Activated B cell treated with CpG ODN at 0.5 μM for 24 hours (primary cell): ENCODE measurements at regions not wholly inside any gene's neighbourhood (a gene's known extent, or its start where the extent isn't known, plus 50 kb on each side); places are given as distances from the start of the nearest gene placed in this dataset.

Source experiments
- ATAC-seq: fragments of 200-7000 bp; cut with Tn5 transposase; one replicate; pipeline ENCODE4 v1.10.0; 2021; ENCODE audit warnings: low read depth, mild to moderate bottlenecking, moderate library complexity
- CTCF ChIA-PET: fragments of 350-600 bp; sonication (Branson Sonifier 250); formaldehyde crosslinking; loops from one replicate; lab custom pipeline; 2021; ENCODE audit warnings: antibody characterized with exemption; lab: Charles Lee
- POLR2A ChIA-PET: fragments of 350-600 bp; sonication (Branson Sonifier 250); formaldehyde crosslinking; loops from one replicate; lab custom pipeline; 2021; ENCODE audit warnings: antibody characterized with exemption; lab: Charles Lee
- DNase-seq: peaks from one replicate; pipeline ENCODE4 v3.0.0; 2022
- H3K27ac Mint-ChIP-seq: one replicate; pipeline ENCODE4 v1.8.0; 2020; ENCODE audit warnings: mixed read lengths
- H3K27me3 Mint-ChIP-seq: one replicate; pipeline ENCODE4 v1.8.0; 2021; ENCODE audit warnings: mixed read lengths
- H3K36me3 Mint-ChIP-seq: one replicate; pipeline ENCODE4 v1.8.0; 2021; ENCODE audit warnings: low read depth, mixed read lengths
- H3K4me1 Mint-ChIP-seq: one replicate; pipeline ENCODE4 v1.8.0; 2021; ENCODE audit warnings: mixed read lengths
- H3K4me3 Mint-ChIP-seq: one replicate; pipeline ENCODE4 v1.8.0; 2020; ENCODE audit warnings: mild to moderate bottlenecking, mixed read lengths
- H3K9me3 Mint-ChIP-seq: one replicate; pipeline ENCODE4 v1.8.0; 2020; ENCODE audit warnings: mixed read lengths
- intact Hi-C: fragments of 100-400 bp; cut with micrococcal nuclease; formaldehyde crosslinking; loops from one replicate; pipeline ENCODE4 v1.15.1; 2024
- TF ChIP-seq, protein P1 (sequence below): fragments of 200-600 bp; IDR thresholded peaks from one replicate; pipeline ENCODE4 v1.8.0; 2022; ENCODE audit warnings: antibody characterized with exemption, mild to moderate bottlenecking

DNA sequence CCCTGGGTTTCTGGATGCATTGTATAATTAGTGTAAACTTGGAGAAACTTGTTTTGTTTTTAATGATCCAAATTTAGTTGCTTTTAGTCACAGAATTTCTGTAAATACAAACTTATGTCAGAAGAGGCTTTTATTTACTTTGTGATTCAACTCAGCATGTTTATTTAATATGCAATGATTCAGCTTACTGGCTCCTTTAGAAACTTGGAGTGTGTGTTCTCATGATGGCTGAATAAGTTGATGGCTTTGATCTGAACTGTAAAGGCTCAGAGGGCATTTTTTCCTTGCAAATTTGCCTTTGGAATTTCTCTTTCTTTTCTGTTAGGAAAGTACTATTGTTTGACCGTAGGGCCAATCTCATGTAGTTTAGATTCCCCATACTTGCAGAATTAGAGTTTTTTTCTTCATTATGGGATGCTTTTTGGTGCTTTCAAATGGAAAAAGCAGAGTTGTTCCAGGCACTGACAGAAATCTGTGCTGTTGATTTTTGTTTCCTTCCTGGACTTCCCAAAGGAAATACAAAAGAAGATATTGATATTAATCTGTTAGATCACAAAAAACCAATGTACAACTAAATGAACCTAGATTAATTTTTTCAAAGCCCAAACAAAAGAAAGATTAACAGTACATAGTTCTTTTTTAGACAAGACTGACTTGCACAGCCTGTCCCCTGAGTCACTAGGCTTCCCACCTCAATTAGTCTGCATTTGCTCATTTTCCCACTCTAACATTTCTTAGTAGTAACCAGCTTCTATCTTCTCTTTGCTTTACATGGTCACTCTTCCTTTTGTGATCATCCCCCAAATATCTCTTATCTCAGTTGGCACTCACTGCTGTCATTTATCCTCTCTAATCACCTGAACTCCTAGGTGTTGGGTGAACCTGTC is 96.8 kb upstream of the AGR3 start:
- ATAC-seq, result no peak
- H3K4me3 Mint-ChIP-seq, result no peak overlapping the region
- ChIA-PET CTCF (no interaction called here), POLR2A (no interaction called here)
- H3K4me1 Mint-ChIP-seq, result peaks cover 16% of the 10 kb centered on the region
- no peak overlapping the region for H3K27ac Mint-ChIP-seq
- DNase-seq, result no peak
- H3K27me3 Mint-ChIP-seq, result peaks cover 2% of the 10 kb centered on the region
- H3K9me3 Mint-ChIP-seq, result no peaks in the 10 kb centered on the region
- H3K36me3 Mint-ChIP-seq, result no peaks in the 10 kb centered on the region
- intact Hi-C loops, result no loop called here
- TF ChIP-seq, protein P1, sequence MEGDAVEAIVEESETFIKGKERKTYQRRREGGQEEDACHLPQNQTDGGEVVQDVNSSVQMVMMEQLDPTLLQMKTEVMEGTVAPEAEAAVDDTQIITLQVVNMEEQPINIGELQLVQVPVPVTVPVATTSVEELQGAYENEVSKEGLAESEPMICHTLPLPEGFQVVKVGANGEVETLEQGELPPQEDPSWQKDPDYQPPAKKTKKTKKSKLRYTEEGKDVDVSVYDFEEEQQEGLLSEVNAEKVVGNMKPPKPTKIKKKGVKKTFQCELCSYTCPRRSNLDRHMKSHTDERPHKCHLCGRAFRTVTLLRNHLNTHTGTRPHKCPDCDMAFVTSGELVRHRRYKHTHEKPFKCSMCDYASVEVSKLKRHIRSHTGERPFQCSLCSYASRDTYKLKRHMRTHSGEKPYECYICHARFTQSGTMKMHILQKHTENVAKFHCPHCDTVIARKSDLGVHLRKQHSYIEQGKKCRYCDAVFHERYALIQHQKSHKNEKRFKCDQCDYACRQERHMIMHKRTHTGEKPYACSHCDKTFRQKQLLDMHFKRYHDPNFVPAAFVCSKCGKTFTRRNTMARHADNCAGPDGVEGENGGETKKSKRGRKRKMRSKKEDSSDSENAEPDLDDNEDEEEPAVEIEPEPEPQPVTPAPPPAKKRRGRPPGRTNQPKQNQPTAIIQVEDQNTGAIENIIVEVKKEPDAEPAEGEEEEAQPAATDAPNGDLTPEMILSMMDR, result no peak

GRCh38 chr7:16980539-16980938 is 98.8 kb upstream of the AGR3 start:
- H3K9me3 Mint-ChIP-seq, result no peaks in the 10 kb centered on the region
- no peak for DNase-seq
- intact Hi-C loops, result loop anchor here (5.0 kb wide), 4 partner anchors 53 to 1367 kb away; no protein-coding TSS in a partner anchor
- ChIA-PET CTCF (interaction anchor here (1.4 kb wide), 1 partner anchor 322 kb away, joined by 10 read pairs; no protein-coding TSS in a partner anchor), POLR2A (no interaction called here)
- TF ChIP-seq, protein P1, result no peak
- H3K4me3 Mint-ChIP-seq, result no peak overlapping the region
- peaks cover 2% of the 10 kb centered on the region for H3K27me3 Mint-ChIP-seq
- ATAC-seq, result no peak
- H3K36me3 Mint-ChIP-seq, result no peaks in the 10 kb centered on the region
- peaks cover 14% of the 10 kb centered on the region for H3K4me1 Mint-ChIP-seq
- H3K27ac Mint-ChIP-seq, result no peak overlapping the region

DNA sequence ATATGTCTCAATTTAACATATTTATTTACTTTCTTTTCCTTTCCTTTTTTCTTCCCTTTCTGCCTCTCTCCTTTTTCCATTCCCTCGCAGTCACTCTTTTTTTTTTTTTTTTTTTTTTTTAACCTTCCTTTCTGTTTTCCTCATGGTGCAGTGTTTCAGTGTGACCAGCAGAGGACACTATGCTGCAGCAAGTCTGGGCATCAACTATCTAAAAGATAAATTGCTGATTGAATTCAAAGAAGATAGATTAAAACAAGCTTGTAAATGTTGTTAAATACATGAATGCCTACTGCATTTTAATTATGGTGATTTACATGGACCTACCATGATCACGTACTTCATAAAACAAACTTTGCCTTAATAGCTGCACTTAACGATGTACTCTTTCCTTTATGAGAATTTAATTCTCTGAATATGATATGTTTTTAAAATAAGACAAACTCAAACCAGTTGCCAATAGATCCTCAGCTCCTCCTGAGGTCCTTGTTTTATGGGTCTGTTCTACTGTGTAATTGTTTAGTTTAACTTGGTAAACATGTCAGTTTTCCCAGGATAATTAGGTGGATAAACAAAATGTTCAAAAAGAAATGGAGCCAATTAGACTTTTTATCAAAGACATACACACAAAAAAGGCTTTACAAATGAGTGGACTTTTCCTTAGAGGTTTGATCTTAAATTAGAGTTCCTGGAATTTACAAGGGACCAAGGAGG is 101.0 kb upstream of the AGR3 start:
- H3K36me3 Mint-ChIP-seq, result no peaks in the 10 kb centered on the region
- TF ChIP-seq, protein P1, result peak; percentile 57
- H3K27me3 Mint-ChIP-seq, result peaks cover 2% of the 10 kb centered on the region
- ChIA-PET POLR2A (no interaction called here), CTCF (interaction anchor here (0.6 to 4.3 kb wide), 19 partner anchors 10 to 699 kb away, joined by 3 to 49 read pairs (median 4); no protein-coding TSS in a partner anchor)
- peaks cover 7% of the 10 kb centered on the region for H3K4me1 Mint-ChIP-seq
- H3K27ac Mint-ChIP-seq, result peak overlapping the region; percentile 15
- no peaks in the 10 kb centered on the region for H3K9me3 Mint-ChIP-seq
- DNase-seq, result no peak
- intact Hi-C loops, result loop anchor here (1.0 to 5.0 kb wide), 9 partner anchors 55 to 1365 kb away; no protein-coding TSS in a partner anchor
- H3K4me3 Mint-ChIP-seq, result peak overlapping the region; percentile 30
- peak; percentile 64 for ATAC-seq

DNA sequence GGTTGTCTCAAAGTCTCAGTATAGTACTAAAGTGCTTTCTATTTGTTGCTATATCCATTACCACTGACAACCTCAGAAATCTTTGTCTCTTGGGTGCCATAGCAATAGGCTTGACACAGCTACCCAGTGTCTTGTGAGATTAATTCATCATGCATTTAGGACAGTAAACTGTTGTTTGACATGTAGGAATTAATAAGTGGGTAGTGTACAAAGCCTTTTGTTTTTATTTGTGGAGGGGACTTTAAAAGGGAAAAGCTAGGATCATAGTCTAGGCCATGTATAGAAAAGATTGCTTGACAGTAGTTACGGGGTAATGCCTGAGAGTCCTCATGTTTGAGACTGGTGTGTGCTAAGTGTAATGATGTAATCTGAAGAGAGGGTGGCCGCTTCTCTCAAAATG is 102.6 kb upstream of the AGR3 start:
- H3K4me1 Mint-ChIP-seq, result peaks cover 7% of the 10 kb centered on the region
- no peak overlapping the region for H3K4me3 Mint-ChIP-seq
- CTCF ChIA-PET, result interaction anchor here (1.6 to 4.3 kb wide), 2 partner anchors 318 to 337 kb away, joined by 5 to 49 read pairs; no protein-coding TSS in a partner anchor
- peaks cover 2% of the 10 kb centered on the region for H3K27me3 Mint-ChIP-seq
- no peak for DNase-seq
- no peak for ATAC-seq
- POLR2A ChIA-PET, result no interaction called here
- intact Hi-C loops, result loop anchor here (5.0 kb wide), 4 partner anchors 57 to 1363 kb away; no protein-coding TSS in a partner anchor
- no peaks in the 10 kb centered on the region for H3K36me3 Mint-ChIP-seq
- TF ChIP-seq, protein P1, result no peak
- H3K9me3 Mint-ChIP-seq, result no peaks in the 10 kb centered on the region
- no peak overlapping the region for H3K27ac Mint-ChIP-seq
